ENCODE measurements at regions not wholly inside any gene's neighbourhood (a gene's known extent, or its start where the extent isn't known, plus 50 kb on each side); places are given as distances from the start of the nearest gene placed in this dataset.

DNA sequence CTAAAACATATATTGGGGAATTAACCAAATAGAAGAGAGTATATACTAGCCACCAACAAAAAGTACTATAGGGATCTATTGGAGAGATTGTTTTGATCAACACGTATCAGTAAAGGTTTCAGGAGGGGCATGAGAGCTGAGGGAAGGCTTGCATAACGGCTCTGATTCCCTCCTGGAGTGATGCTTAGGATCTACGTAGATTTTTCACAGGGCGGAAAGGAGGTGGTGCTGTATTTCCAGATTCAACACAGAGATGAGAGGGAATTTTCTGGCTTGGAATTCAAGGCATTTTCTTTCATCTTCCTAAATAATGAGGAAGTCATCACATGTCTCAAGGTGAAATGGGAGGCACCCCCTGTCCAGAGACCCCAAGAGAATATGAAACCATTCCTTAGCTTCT, 443.8 kb downstream of the CMPK2 start:
- TF ChIP-seq, protein P1, sequence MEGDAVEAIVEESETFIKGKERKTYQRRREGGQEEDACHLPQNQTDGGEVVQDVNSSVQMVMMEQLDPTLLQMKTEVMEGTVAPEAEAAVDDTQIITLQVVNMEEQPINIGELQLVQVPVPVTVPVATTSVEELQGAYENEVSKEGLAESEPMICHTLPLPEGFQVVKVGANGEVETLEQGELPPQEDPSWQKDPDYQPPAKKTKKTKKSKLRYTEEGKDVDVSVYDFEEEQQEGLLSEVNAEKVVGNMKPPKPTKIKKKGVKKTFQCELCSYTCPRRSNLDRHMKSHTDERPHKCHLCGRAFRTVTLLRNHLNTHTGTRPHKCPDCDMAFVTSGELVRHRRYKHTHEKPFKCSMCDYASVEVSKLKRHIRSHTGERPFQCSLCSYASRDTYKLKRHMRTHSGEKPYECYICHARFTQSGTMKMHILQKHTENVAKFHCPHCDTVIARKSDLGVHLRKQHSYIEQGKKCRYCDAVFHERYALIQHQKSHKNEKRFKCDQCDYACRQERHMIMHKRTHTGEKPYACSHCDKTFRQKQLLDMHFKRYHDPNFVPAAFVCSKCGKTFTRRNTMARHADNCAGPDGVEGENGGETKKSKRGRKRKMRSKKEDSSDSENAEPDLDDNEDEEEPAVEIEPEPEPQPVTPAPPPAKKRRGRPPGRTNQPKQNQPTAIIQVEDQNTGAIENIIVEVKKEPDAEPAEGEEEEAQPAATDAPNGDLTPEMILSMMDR (IDR thresholded peaks at IDR 0.05; ENCODE audit: insufficient read depth, low read depth, low read length) = no peak
- TF ChIP-seq EZH2 (IDR thresholded peaks at IDR 0.05; ENCODE audit: insufficient read depth, low read length) = no peak
